Naive thymus-derived CD4-positive, alpha-beta T cell (primary cell): ENCODE measurements at regions not wholly inside any gene's neighbourhood (a gene's known extent, or its start where the extent isn't known, plus 50 kb on each side); places are given as distances from the start of the nearest gene placed in this dataset.

Experiments
- ATAC-seq: fragments of 150-1000 bp; cut with Tn5 transposase; 2 replicates; pipeline ENCODE4 v1.10.0; 2021; ENCODE audit warnings: mild to moderate bottlenecking, moderate library complexity
- CTCF ChIA-PET: fragments of 350-600 bp; sonication (Branson Sonifier 250); formaldehyde crosslinking; loops from one replicate; lab custom pipeline; 2021; ENCODE audit warnings: antibody characterized with exemption; lab: Charles Lee
- POLR2A ChIA-PET: fragments of 350-600 bp; sonication (Branson Sonifier 250); formaldehyde crosslinking; loops from one replicate; lab custom pipeline; 2021; ENCODE audit warnings: antibody characterized with exemption, inconsistent platforms; lab: Charles Lee
- DNase-seq, 9 donors: peaks; one replicate each; pipeline versions ENCODE4 v3.0.0 to v3.0.0-alpha.2; 2020 to 2022; ENCODE audit warnings: mixed read lengths in 1 of 9
- H3K27ac ChIP-seq: one replicate; pipeline ENCODE4 v1.7.0; 2013; ENCODE audit warnings: mild to moderate bottlenecking, low read depth, low read length, moderate library complexity
- H3K27me3 ChIP-seq, 2 donors: one replicate each; pipeline ENCODE4 v1.7.0; 2013; ENCODE audit warnings: low read length in 2 of 2, mild to moderate bottlenecking in 2 of 2, moderate library complexity in 2 of 2; ENCODE audit not compliant: control insufficient read depth in 2 of 2, insufficient read depth in 2 of 2
- H3K36me3 ChIP-seq, 3 experiments: 1 replicate in 2 of 3; 2 replicates in 1 of 3; pipeline ENCODE4 v1.7.0; 2013; ENCODE audit warnings: low read length in 3 of 3, mild to moderate bottlenecking in 3 of 3, moderate library complexity in 1 of 3; ENCODE audit not compliant: insufficient read depth in 3 of 3, control insufficient read depth in 2 of 3
- H3K4me1 ChIP-seq, 2 donors: one replicate each; pipeline ENCODE4 v1.7.0; 2013; ENCODE audit warnings: low read length in 2 of 2, mild to moderate bottlenecking in 2 of 2, moderate library complexity in 1 of 2; ENCODE audit not compliant: control insufficient read depth in 2 of 2, insufficient read depth in 2 of 2
- H3K4me3 ChIP-seq: 2 replicates; pipeline ENCODE4 v1.7.0; 2013; ENCODE audit warnings: mild to moderate bottlenecking, low read length
- H3K9me3 ChIP-seq, 3 experiments: 1 replicate in 2 of 3; 2 replicates in 1 of 3; pipeline ENCODE4 v1.7.0; 2013; ENCODE audit warnings: low read length in 3 of 3; ENCODE audit not compliant: control insufficient read depth in 2 of 3
- H3K27ac Mint-ChIP-seq, 9 donors: one replicate each; pipeline ENCODE4 v1.8.0; 2020 to 2022; ENCODE audit warnings: mixed read lengths in 9 of 9, mild to moderate bottlenecking in 8 of 9, moderate library complexity in 5 of 9, inconsistent platforms in 2 of 9
- H3K27me3 Mint-ChIP-seq, 5 donors: one replicate each; pipeline ENCODE4 v1.8.0; 2021 to 2022; ENCODE audit warnings: mixed read lengths in 5 of 5, mild to moderate bottlenecking in 1 of 5
- H3K36me3 Mint-ChIP-seq, 5 donors: one replicate each; pipeline ENCODE4 v1.8.0; 2020 to 2022; ENCODE audit warnings: mixed read lengths in 5 of 5, mild to moderate bottlenecking in 3 of 5, inconsistent platforms in 1 of 5
- H3K4me1 Mint-ChIP-seq, 7 donors: one replicate each; pipeline ENCODE4 v1.8.0; 2020 to 2022; ENCODE audit warnings: mixed read lengths in 7 of 7, mild to moderate bottlenecking in 3 of 7, inconsistent platforms in 1 of 7
- H3K4me3 Mint-ChIP-seq, 10 donors: one replicate each; pipeline ENCODE4 v1.8.0; 2020 to 2022; ENCODE audit warnings: mild to moderate bottlenecking in 10 of 10, mixed read lengths in 10 of 10, moderate library complexity in 6 of 10, inconsistent platforms in 2 of 10
- H3K9me3 Mint-ChIP-seq, 11 donors: one replicate each; pipeline ENCODE4 v1.8.0; 2020 to 2022; ENCODE audit warnings: mixed read lengths in 11 of 11, mild to moderate bottlenecking in 4 of 11, inconsistent platforms in 1 of 11, moderate library complexity in 1 of 11
- intact Hi-C, 2 donors: fragments of 100-400 bp; cut with micrococcal nuclease; formaldehyde crosslinking; loops; one replicate each; pipeline ENCODE4 v1.15.1; 2023

- ChIA-PET POLR2A (no interaction called here), CTCF (interaction anchor here (0.6 kb wide), 1 partner anchor 1472 kb away, joined by 5 read pairs; no protein-coding TSS in a partner anchor)
- no peak overlapping the region for H3K27ac Mint-ChIP-seq
- no peaks in the 10 kb centered on the region for H3K36me3 ChIP-seq
- ATAC-seq (no peak), DNase-seq (no peak)
- H3K27me3 ChIP-seq = peaks cover 0 to 4% of the 10 kb centered on the region in 2 donors
- H3K4me1 Mint-ChIP-seq = peaks cover 0 to 2% (median 0%) of the 10 kb centered on the region in 7 donors
- no peak overlapping the region for H3K4me3 ChIP-seq
- H3K9me3 ChIP-seq = no peaks in the 10 kb centered on the region
- H3K9me3 Mint-ChIP-seq = peaks cover 0 to 16% (median 0%) of the 10 kb centered on the region in 11 donors
- peaks cover 25 to 52% (median 49%) of the 10 kb centered on the region in 5 donors for H3K27me3 Mint-ChIP-seq
- intact Hi-C loops = no loop called here
- no peak overlapping the region for H3K27ac ChIP-seq
- H3K36me3 Mint-ChIP-seq = peaks cover 0 to 5% (median 0%) of the 10 kb centered on the region in 5 donors
- no peaks in the 10 kb centered on the region for H3K4me1 ChIP-seq
- no peak overlapping the region for H3K4me3 Mint-ChIP-seq
Observed at GRCh38 chr16:50876263-50876662, 134.4 kb downstream of the CYLD start.

GRCh38 chr16:50868577-50868976, 126.7 kb downstream of the CYLD start:
- Histone ChIP-seq H3K27me3 (no peaks in the 10 kb centered on the region), H3K4me1 (no peaks in the 10 kb centered on the region), H3K4me3 (no peak overlapping the region), H3K9me3 (no peaks in the 10 kb centered on the region), H3K36me3 (no peaks in the 10 kb centered on the region), H3K27ac (no peak overlapping the region)
- ChIA-PET CTCF (no interaction called here), POLR2A (no interaction called here)
- DNase-seq = no peak
- no peak for ATAC-seq
- intact Hi-C loops = no loop called here
- Mint-ChIP-seq H3K27ac (no peak overlapping the region), H3K9me3 (peaks cover 0 to 16% (median 0%) of the 10 kb centered on the region in 11 donors), H3K4me3 (no peak overlapping the region), H3K27me3 (peaks cover 4 to 22% (median 13%) of the 10 kb centered on the region in 5 donors), H3K36me3 (peaks cover 0 to 5% (median 0%) of the 10 kb centered on the region in 5 donors), H3K4me1 (no peaks in the 10 kb centered on the region)

- Histone ChIP-seq H3K27me3 (no peaks in the 10 kb centered on the region), H3K9me3 (no peaks in the 10 kb centered on the region), H3K4me3 (no peak overlapping the region), H3K36me3 (no peaks in the 10 kb centered on the region), H3K27ac (no peak overlapping the region), H3K4me1 (no peaks in the 10 kb centered on the region)
- peaks cover 0 to 5% (median 0%) of the 10 kb centered on the region in 11 donors for H3K9me3 Mint-ChIP-seq
- DNase-seq = no peak
- intact Hi-C loops = no loop called here
- ChIA-PET CTCF (no interaction called here), POLR2A (no interaction called here)
- H3K36me3 Mint-ChIP-seq = no peaks in the 10 kb centered on the region
- no peak overlapping the region for H3K27ac Mint-ChIP-seq
- H3K4me3 Mint-ChIP-seq = no peak overlapping the region
- ATAC-seq = no peak
- H3K4me1 Mint-ChIP-seq = no peaks in the 10 kb centered on the region
- H3K27me3 Mint-ChIP-seq = peaks cover 0 to 12% (median 0%) of the 10 kb centered on the region in 5 donors
Observed at GRCh38 chr16:50866806-50867205, 124.9 kb downstream of the CYLD start.

GRCh38 chr16:50864386-50864785, 122.5 kb downstream of the CYLD start:
- Mint-ChIP-seq H3K9me3 (peaks cover 0 to 5% (median 0%) of the 10 kb centered on the region in 11 donors), H3K27me3 (peaks cover 0 to 10% (median 0%) of the 10 kb centered on the region in 5 donors), H3K4me3 (no peak overlapping the region), H3K27ac (no peak overlapping the region), H3K36me3 (no peaks in the 10 kb centered on the region), H3K4me1 (no peaks in the 10 kb centered on the region)
- Histone ChIP-seq H3K4me3 (no peak overlapping the region), H3K4me1 (no peaks in the 10 kb centered on the region), H3K27ac (no peak overlapping the region), H3K9me3 (no peaks in the 10 kb centered on the region), H3K27me3 (no peaks in the 10 kb centered on the region), H3K36me3 (no peaks in the 10 kb centered on the region)
- ATAC-seq = no peak
- DNase-seq = no peak
- ChIA-PET CTCF (no interaction called here), POLR2A (no interaction called here)
- intact Hi-C loops = no loop called here

GRCh38 chr16:50863644-50864144, 121.8 kb downstream of the CYLD start:
- H3K36me3 ChIP-seq = no peaks in the 10 kb centered on the region
- POLR2A ChIA-PET = no interaction called here
- Mint-ChIP-seq H3K4me1 (no peaks in the 10 kb centered on the region), H3K27ac (no peak overlapping the region), H3K9me3 (peaks cover 0 to 5% (median 0%) of the 10 kb centered on the region in 11 donors), H3K27me3 (peaks cover 0 to 10% (median 0%) of the 10 kb centered on the region in 5 donors), H3K4me3 (no peak overlapping the region), H3K36me3 (no peaks in the 10 kb centered on the region)
- CTCF ChIA-PET = no interaction called here
- no peaks in the 10 kb centered on the region for H3K27me3 ChIP-seq
- H3K4me3 ChIP-seq = no peak overlapping the region
- H3K4me1 ChIP-seq = no peaks in the 10 kb centered on the region
- no peak for ATAC-seq
- no peak for DNase-seq
- H3K9me3 ChIP-seq = no peaks in the 10 kb centered on the region
- no peak overlapping the region for H3K27ac ChIP-seq
- intact Hi-C loops = no loop called here

- Histone ChIP-seq H3K9me3 (no peaks in the 10 kb centered on the region), H3K27me3 (no peaks in the 10 kb centered on the region), H3K36me3 (no peaks in the 10 kb centered on the region), H3K27ac (no peak overlapping the region), H3K4me3 (no peak overlapping the region), H3K4me1 (no peaks in the 10 kb centered on the region)
- POLR2A ChIA-PET = no interaction called here
- H3K9me3 Mint-ChIP-seq = peaks cover 0 to 5% (median 0%) of the 10 kb centered on the region in 11 donors
- peaks cover 0 to 10% (median 0%) of the 10 kb centered on the region in 5 donors for H3K27me3 Mint-ChIP-seq
- ATAC-seq (no peak), DNase-seq (no peak)
- intact Hi-C loops = no loop called here
- no peak overlapping the region for H3K4me3 Mint-ChIP-seq
- CTCF ChIA-PET = no interaction called here
- H3K36me3 Mint-ChIP-seq = no peaks in the 10 kb centered on the region
- H3K27ac Mint-ChIP-seq = no peak overlapping the region
- no peaks in the 10 kb centered on the region for H3K4me1 Mint-ChIP-seq
Observed at GRCh38 chr16:50862818-50863643, 121.1 kb downstream of the CYLD start.
